HEK293 (cell line): ENCODE measurements at regions not wholly inside any gene's neighbourhood (a gene's known extent, or its start where the extent isn't known, plus 50 kb on each side); places are given as distances from the start of the nearest gene placed in this dataset.

Source experiments
- KLF16 ChIP-seq: fragments of 450-650 bp; formaldehyde crosslinking; IDR thresholded peaks from 2 replicates; pipeline ENCODE4 v1.5.1; 2017; ENCODE audit warnings: missing biosample characterization, missing genetic modification characterization
- ZBTB17 ChIP-seq: fragments of 450-650 bp; formaldehyde crosslinking; IDR thresholded peaks from 2 replicates; pipeline ENCODE4 v1.5.1; 2016; ENCODE audit warnings: missing biosample characterization, missing genetic modification characterization
- ZNF138 ChIP-seq: fragments of 450-650 bp; formaldehyde crosslinking; IDR thresholded peaks from 2 replicates; pipeline ENCODE4 v1.5.1; 2016; ENCODE audit warnings: missing biosample characterization, missing genetic modification characterization, borderline replicate concordance
- ZNF24 ChIP-seq: fragments of 450-650 bp; formaldehyde crosslinking; IDR thresholded peaks from 2 replicates; pipeline ENCODE4 v1.5.1; 2016; ENCODE audit warnings: missing biosample characterization, missing genetic modification characterization
- ZNF266 ChIP-seq: fragments of 450-650 bp; formaldehyde crosslinking; IDR thresholded peaks from 2 replicates; pipeline ENCODE4 v1.5.1; 2016; ENCODE audit warnings: missing biosample characterization, missing genetic modification characterization, low read depth
- ZNF274 ChIP-seq, 2 experiments: fragments of 200-500 bp in 1 of 2; fragments of 450-650 bp in 1 of 2; sonication (Bioruptor generic) in 1 of 2; formaldehyde crosslinking in 1 of 2; IDR thresholded peaks; 2 replicates each; pipeline versions ENCODE4 v1.5.1 to v1.6.1; 2014 to 2016; ENCODE audit warnings: borderline replicate concordance in 1 of 2, inconsistent platforms in 1 of 2, low read length in 1 of 2, missing biosample characterization in 1 of 2, missing genetic modification characterization in 1 of 2
- ZNF280C ChIP-seq: fragments of 450-650 bp; formaldehyde crosslinking; IDR thresholded peaks from 2 replicates; pipeline ENCODE4 v1.5.1; 2016; ENCODE audit warnings: missing biosample characterization, missing genetic modification characterization
- ZNF354C ChIP-seq: fragments of 450-650 bp; formaldehyde crosslinking; IDR thresholded peaks from 2 replicates; pipeline ENCODE4 v1.5.1; 2016; ENCODE audit warnings: missing biosample characterization, missing genetic modification characterization, low read depth, borderline replicate concordance
- ZNF610 ChIP-seq: fragments of 450-650 bp; formaldehyde crosslinking; IDR thresholded peaks from 2 replicates; pipeline ENCODE4 v1.5.1; 2016; ENCODE audit warnings: missing biosample characterization, missing genetic modification characterization, borderline replicate concordance
- TF ChIP-seq, protein P1 (sequence below): fragments of 450-650 bp; formaldehyde crosslinking; IDR thresholded peaks from 2 replicates; pipeline ENCODE4 v1.5.1; 2016; ENCODE audit warnings: missing biosample characterization, missing genetic modification characterization
- TF ChIP-seq, protein P2 (sequence below): fragments of 450-650 bp; formaldehyde crosslinking; IDR thresholded peaks from 2 replicates; pipeline ENCODE4 v1.5.1; 2017; ENCODE audit warnings: missing biosample characterization, missing genetic modification characterization
- TF ChIP-seq, protein P3 (sequence below): fragments of 450-650 bp; formaldehyde crosslinking; IDR thresholded peaks from 2 replicates; pipeline ENCODE4 v1.5.1; 2016; ENCODE audit warnings: missing biosample characterization, missing genetic modification characterization, borderline replicate concordance

- TF ChIP-seq ZBTB17 (tag by site-specific recombination) = no peak
- TF ChIP-seq, protein P1, sequence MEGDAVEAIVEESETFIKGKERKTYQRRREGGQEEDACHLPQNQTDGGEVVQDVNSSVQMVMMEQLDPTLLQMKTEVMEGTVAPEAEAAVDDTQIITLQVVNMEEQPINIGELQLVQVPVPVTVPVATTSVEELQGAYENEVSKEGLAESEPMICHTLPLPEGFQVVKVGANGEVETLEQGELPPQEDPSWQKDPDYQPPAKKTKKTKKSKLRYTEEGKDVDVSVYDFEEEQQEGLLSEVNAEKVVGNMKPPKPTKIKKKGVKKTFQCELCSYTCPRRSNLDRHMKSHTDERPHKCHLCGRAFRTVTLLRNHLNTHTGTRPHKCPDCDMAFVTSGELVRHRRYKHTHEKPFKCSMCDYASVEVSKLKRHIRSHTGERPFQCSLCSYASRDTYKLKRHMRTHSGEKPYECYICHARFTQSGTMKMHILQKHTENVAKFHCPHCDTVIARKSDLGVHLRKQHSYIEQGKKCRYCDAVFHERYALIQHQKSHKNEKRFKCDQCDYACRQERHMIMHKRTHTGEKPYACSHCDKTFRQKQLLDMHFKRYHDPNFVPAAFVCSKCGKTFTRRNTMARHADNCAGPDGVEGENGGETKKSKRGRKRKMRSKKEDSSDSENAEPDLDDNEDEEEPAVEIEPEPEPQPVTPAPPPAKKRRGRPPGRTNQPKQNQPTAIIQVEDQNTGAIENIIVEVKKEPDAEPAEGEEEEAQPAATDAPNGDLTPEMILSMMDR = no peak
- TF ChIP-seq, protein P2, sequence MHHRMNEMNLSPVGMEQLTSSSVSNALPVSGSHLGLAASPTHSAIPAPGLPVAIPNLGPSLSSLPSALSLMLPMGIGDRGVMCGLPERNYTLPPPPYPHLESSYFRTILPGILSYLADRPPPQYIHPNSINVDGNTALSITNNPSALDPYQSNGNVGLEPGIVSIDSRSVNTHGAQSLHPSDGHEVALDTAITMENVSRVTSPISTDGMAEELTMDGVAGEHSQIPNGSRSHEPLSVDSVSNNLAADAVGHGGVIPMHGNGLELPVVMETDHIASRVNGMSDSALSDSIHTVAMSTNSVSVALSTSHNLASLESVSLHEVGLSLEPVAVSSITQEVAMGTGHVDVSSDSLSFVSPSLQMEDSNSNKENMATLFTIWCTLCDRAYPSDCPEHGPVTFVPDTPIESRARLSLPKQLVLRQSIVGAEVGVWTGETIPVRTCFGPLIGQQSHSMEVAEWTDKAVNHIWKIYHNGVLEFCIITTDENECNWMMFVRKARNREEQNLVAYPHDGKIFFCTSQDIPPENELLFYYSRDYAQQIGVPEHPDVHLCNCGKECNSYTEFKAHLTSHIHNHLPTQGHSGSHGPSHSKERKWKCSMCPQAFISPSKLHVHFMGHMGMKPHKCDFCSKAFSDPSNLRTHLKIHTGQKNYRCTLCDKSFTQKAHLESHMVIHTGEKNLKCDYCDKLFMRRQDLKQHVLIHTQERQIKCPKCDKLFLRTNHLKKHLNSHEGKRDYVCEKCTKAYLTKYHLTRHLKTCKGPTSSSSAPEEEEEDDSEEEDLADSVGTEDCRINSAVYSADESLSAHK (tag by site-specific recombination) = no peak
- no peak for TF ChIP-seq ZNF138 (tag by site-specific recombination)
- TF ChIP-seq ZNF610 (tag by site-specific recombination) = no peak
- no peak for TF ChIP-seq ZNF266
- no peak for TF ChIP-seq ZNF24 (tag by site-specific recombination)
- TF ChIP-seq, protein P3, sequence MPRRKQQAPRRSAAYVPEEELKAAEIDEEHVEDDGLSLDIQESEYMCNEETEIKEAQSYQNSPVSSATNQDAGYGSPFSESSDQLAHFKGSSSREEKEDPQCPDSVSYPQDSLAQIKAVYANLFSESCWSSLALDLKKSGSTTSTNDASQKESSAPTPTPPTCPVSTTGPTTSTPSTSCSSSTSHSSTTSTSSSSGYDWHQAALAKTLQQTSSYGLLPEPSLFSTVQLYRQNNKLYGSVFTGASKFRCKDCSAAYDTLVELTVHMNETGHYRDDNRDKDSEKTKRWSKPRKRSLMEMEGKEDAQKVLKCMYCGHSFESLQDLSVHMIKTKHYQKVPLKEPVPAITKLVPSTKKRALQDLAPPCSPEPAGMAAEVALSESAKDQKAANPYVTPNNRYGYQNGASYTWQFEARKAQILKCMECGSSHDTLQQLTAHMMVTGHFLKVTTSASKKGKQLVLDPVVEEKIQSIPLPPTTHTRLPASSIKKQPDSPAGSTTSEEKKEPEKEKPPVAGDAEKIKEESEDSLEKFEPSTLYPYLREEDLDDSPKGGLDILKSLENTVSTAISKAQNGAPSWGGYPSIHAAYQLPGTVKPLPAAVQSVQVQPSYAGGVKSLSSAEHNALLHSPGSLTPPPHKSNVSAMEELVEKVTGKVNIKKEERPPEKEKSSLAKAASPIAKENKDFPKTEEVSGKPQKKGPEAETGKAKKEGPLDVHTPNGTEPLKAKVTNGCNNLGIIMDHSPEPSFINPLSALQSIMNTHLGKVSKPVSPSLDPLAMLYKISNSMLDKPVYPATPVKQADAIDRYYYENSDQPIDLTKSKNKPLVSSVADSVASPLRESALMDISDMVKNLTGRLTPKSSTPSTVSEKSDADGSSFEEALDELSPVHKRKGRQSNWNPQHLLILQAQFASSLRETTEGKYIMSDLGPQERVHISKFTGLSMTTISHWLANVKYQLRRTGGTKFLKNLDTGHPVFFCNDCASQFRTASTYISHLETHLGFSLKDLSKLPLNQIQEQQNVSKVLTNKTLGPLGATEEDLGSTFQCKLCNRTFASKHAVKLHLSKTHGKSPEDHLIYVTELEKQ (tag by site-specific recombination) = no peak
- no peak for TF ChIP-seq KLF16 (tag by site-specific recombination)
- TF ChIP-seq ZNF280C = no peak
- TF ChIP-seq ZNF354C (tag by site-specific recombination) = no peak
- TF ChIP-seq ZNF274 (IDR thresholded peaks at IDR 0.05; ENCODE audit: low read length) = no peak
- no peak for TF ChIP-seq ZNF274 (tag by site-specific recombination; IDR thresholded peaks at IDR 0.05; ENCODE audit: borderline replicate concordance)
These were observed 703.0 kb downstream of the TMEM182 start for GRCh38 chr2:103464831-103465230.
